Mesodermal cell (in vitro differentiated cells): ENCODE measurements at regions not wholly inside any gene's neighbourhood (a gene's known extent, or its start where the extent isn't known, plus 50 kb on each side); places are given as distances from the start of the nearest gene placed in this dataset.
"Not testable (repeated sequence)": the region's sequence is repeated elsewhere in the genome, so short reads cannot be mapped to it uniquely, and the experiment has no call there.

ENCODE experiments used
- H3K27ac ChIP-seq: 2 replicates; pipeline ENCODE4 v1.7.0; 2013; ENCODE audit warnings: mild to moderate bottlenecking, low read depth, low read length, moderate library complexity; ENCODE audit not compliant: severe bottlenecking
- H3K36me3 ChIP-seq: 2 replicates; pipeline ENCODE4 v1.7.1; 2013; ENCODE audit warnings: mild to moderate bottlenecking, low read length, moderate library complexity; ENCODE audit not compliant: control insufficient read depth, insufficient read depth
- H3K4me1 ChIP-seq: one replicate; pipeline ENCODE4 v1.7.1; 2013; ENCODE audit warnings: mild to moderate bottlenecking, low read length; ENCODE audit not compliant: insufficient read depth, control insufficient read depth, poor library complexity, severe bottlenecking
- H3K4me3 ChIP-seq: 2 replicates; pipeline ENCODE4 v1.7.0; 2013; ENCODE audit warnings: low read length, control low read depth, mild to moderate bottlenecking; ENCODE audit not compliant: insufficient read depth, poor library complexity, severe bottlenecking; ENCODE audit errors: extremely low read depth
- H3K9me3 ChIP-seq: 2 replicates; pipeline ENCODE4 v1.7.1; 2013; ENCODE audit warnings: mild to moderate bottlenecking, low read length, moderate library complexity; ENCODE audit not compliant: control insufficient read depth
- WGBS, 2 experiments: methylation state at CpG; one replicate each; pipeline ENCODE4 v1.1.5; 2013; ENCODE audit warnings: missing lambda C conversion rate in 2 of 2; ENCODE audit not compliant: insufficient coverage in 2 of 2; 5-methylcytosine and 5-hydroxymethylcytosine counted together

DNA sequence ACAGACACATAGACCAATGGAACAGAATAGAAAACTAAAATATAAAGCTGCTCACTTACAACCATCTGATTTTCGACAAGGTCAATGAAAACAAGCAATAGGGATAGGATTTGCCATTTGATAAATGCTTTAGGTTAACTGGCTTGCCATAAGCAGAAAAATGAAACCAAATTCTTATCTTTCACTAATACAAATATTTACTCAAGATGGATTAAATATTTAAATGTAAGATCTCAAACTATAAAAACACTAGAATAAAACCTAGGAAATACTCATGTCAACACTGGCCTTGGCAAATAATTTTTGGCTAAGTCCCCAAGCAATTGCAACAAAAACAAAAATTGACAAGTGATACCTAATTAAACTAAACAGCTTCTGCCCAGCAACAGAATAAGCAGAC lies 665.2 kb downstream of the TRIB2 start:
- not testable (repeated sequence) for H3K36me3 ChIP-seq, H3K4me1 ChIP-seq, H3K27ac ChIP-seq, H3K4me3 ChIP-seq, H3K9me3 ChIP-seq
- no CpG with 5 or more reads among the region's 1 CpG for WGBS, 2 experiments

- WGBS, 2 experiments, result 69 to 100% methylated on average over 2 to 4 of the region's 5 CpGs
These were observed 672.4 kb downstream of the TRIB2 start for GRCh38 chr2:13389172-13389571.

GRCh38 chr2:13390676-13391075 lies 673.9 kb downstream of the TRIB2 start:
- peaks cover 3% of the 10 kb centered on the region for H3K9me3 ChIP-seq
- no peak overlapping the region for H3K4me3 ChIP-seq
- H3K4me1 ChIP-seq, result no peaks in the 10 kb centered on the region
- H3K27ac ChIP-seq, result no peak overlapping the region
- no peaks in the 10 kb centered on the region for H3K36me3 ChIP-seq

More at GRCh38 chr2:13389172-13389571, 672.4 kb downstream of the TRIB2 start:
- not testable (repeated sequence) for H3K4me3 ChIP-seq, H3K9me3 ChIP-seq, H3K27ac ChIP-seq, H3K36me3 ChIP-seq, H3K4me1 ChIP-seq

DNA sequence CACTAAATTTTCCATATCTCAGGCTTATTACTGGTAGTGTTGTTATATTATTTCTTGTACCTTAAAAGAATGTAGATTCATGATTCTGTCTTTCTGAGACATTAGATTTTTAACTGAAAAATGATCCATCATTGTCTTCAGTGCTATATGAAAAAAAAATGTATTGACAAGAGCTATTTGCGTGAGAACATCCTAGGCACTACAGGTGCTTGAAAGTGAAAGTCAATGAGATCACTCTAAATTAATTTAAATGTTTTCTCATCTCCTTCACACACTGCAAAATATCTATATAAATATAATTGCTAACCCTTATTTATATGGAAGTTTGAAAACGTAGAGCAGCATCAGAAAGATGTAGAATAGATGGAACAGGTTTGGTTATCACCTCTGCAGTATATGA lies 684.6 kb downstream of the TRIB2 start:
- Histone ChIP-seq H3K27ac (no peak overlapping the region), H3K4me3 (no peak overlapping the region), H3K36me3 (no peaks in the 10 kb centered on the region), H3K4me1 (no peaks in the 10 kb centered on the region), H3K9me3 (peaks cover 3% of the 10 kb centered on the region)
- no CpG with 5 or more reads among the region's 2 CpGs for WGBS, 2 experiments

DNA sequence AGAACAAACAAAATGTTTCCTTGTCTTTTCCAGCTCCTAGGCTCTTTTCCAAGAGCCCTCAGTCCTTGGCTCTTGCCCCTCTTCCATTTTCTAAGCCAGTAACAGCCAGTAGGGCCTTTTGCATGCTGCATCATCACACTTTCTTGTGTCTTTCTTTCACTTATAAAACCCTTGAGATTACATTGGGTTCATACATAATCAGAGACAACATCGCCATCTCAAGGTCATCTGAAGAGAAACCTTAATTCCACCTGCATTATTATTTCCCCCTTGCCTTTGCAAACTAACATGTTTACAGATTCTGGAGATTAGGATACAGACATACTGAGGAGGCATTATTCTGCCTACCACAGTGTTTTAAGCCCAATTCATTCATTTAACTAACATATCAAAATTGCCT lies 697.3 kb downstream of the TRIB2 start:
- H3K36me3 ChIP-seq, result no peaks in the 10 kb centered on the region
- 75 to 83% methylated on average over 1 of the region's 1 CpG for WGBS, 2 experiments
- no peak overlapping the region for H3K27ac ChIP-seq

GRCh38 chr2:13414897-13415296 lies 698.2 kb downstream of the TRIB2 start:
- WGBS, 2 experiments, result 63 to 80% methylated on average over 1 of the region's 2 CpGs
- H3K36me3 ChIP-seq, result no peaks in the 10 kb centered on the region
- no peaks in the 10 kb centered on the region for H3K9me3 ChIP-seq
- no peak overlapping the region for H3K27ac ChIP-seq
- no peaks in the 10 kb centered on the region for H3K4me1 ChIP-seq
- no peak overlapping the region for H3K4me3 ChIP-seq

More for the DNA sequence above, 697.3 kb downstream of the TRIB2 start:
- Histone ChIP-seq H3K4me1 (no peaks in the 10 kb centered on the region), H3K4me3 (no peak overlapping the region), H3K9me3 (peaks cover 6% of the 10 kb centered on the region)

GRCh38 chr2:13433954-13434353 lies 717.2 kb downstream of the TRIB2 start:
- Histone ChIP-seq H3K27ac (no peak overlapping the region), H3K4me3 (no peak overlapping the region), H3K4me1 (no peaks in the 10 kb centered on the region), H3K36me3 (no peaks in the 10 kb centered on the region), H3K9me3 (no peaks in the 10 kb centered on the region)
- 84 to 100% methylated on average over 1 to 3 of the region's 7 CpGs for WGBS, 2 experiments

GRCh38 chr2:13443554-13444261 lies 727.0 kb downstream of the TRIB2 start:
- H3K9me3 ChIP-seq, H3K4me3 ChIP-seq, H3K4me1 ChIP-seq, H3K27ac ChIP-seq, H3K36me3 ChIP-seq: not testable (repeated sequence)
- WGBS, 2 experiments, result no CpG with 5 or more reads among the region's 4 CpGs

GRCh38 chr2:13462464-13462863 lies 745.7 kb downstream of the TRIB2 start:
- Histone ChIP-seq H3K4me1 (no peaks in the 10 kb centered on the region), H3K27ac (no peak overlapping the region), H3K4me3 (no peak overlapping the region), H3K36me3 (no peaks in the 10 kb centered on the region), H3K9me3 (no peaks in the 10 kb centered on the region)
- WGBS, 2 experiments, result no CpG with 5 or more reads among the region's 1 CpG

DNA sequence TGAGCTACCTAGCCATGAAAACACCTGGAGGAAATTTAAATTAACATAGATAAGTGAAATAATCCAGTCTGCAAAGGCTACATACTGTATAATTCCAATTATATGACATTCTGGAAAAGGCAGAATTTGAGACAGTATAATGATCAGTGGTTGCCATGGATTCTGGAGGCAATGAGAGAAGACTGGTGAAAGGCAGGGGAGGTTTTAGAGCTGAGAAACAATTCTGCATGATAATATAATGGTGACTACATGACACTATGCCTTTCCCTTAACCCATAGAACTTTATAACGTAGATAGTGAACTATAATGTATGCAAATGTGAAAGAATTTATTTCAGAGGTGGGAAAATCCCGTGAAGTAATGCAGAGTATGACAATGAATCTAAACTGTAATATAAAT lies 749.3 kb downstream of the TRIB2 start:
- no CpG with 5 or more reads among the region's 2 CpGs for WGBS, 2 experiments

GRCh38 chr2:13474538-13474937 lies 757.8 kb downstream of the TRIB2 start:
- no peaks in the 10 kb centered on the region for H3K4me1 ChIP-seq
- 71 to 77% methylated on average over 2 to 4 of the region's 4 CpGs for WGBS, 2 experiments
- H3K9me3 ChIP-seq, result peaks cover 7% of the 10 kb centered on the region
- H3K27ac ChIP-seq, result no peak overlapping the region
- H3K36me3 ChIP-seq, result no peaks in the 10 kb centered on the region
- H3K4me3 ChIP-seq, result no peak overlapping the region

More for the DNA sequence above, 749.3 kb downstream of the TRIB2 start:
- Histone ChIP-seq H3K4me1 (no peaks in the 10 kb centered on the region), H3K27ac (no peak overlapping the region), H3K4me3 (no peak overlapping the region), H3K9me3 (no peaks in the 10 kb centered on the region), H3K36me3 (no peaks in the 10 kb centered on the region)
